NCI-H2196 (cell line): ENCODE measurements at regions not wholly inside any gene's neighbourhood (a gene's known extent, or its start where the extent isn't known, plus 50 kb on each side); places are given as distances from the start of the nearest gene placed in this dataset.

Experiments used
- DNase-seq: peaks from one replicate; lab custom pipeline; 2025; ENCODE audit not compliant: unreplicated experiment; lab: John Stamatoyannopoulos, UW

DNA sequence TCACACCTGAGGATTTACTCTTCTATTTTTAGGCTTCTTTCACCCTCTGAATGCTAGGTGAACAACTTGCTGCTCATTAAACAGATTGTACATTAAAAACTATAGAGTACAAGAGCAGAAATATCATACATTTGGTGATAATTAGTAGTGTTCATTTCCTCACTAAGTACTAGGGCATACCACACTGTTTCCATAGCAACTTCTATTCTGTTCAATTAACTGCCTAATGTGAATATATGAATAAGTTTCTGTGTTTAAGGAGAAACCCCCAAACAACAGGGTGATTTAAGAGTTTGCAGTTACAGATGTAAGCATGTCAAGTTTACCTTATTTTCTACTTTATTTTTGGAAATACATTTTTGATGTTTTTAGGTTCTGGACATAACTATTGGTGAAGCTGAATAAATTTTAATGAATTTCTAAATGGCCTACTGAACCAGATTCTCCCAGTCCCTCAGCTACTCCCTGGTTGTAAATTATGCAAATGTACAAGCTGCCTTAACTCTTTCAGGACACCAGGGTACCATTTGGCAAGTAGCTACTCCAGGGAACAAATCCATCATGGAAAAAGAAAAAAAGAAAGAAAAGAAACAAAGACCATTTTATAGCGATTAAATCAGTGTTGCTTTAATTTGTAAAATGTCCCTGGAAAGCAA is 199.8 kb upstream of the NAV3 start:
- DNase-seq: no peak

- DNase-seq: no peak
Measured at GRCh38 chr12:77630344-77630743, 200.3 kb upstream of the NAV3 start.

- DNase-seq: no peak
Measured at GRCh38 chr12:77629141-77629540, 201.6 kb upstream of the NAV3 start.

- no peak for DNase-seq
Measured at GRCh38 chr12:77625441-77625840, 205.3 kb upstream of the NAV3 start.

DNA sequence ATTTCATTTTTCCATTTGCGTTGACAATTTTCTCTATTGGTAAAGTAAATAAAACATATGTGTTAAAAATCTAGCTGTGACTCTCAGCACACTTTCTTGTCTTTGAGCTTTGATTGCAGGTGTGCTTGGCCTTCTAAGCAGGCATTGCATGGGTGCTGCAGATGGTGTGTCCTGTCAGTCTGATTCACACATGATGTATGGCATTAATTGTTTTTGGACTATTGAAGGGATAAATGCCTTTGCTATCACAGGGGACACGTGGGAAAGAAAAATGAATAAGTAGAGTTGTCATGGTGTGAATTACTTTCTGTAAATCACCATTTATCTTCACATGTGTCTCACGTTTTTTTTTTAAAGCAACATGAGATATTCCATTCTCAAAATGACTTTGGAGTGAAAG is 211.3 kb upstream of the NAV3 start:
- DNase-seq: no peak

GRCh38 chr12:77617818-77618217 is 212.9 kb upstream of the NAV3 start:
- DNase-seq: no peak

GRCh38 chr12:77615332-77615731 is 215.4 kb upstream of the NAV3 start:
- DNase-seq: no peak

- no peak for DNase-seq
Measured at GRCh38 chr12:77613411-77613810, 217.3 kb upstream of the NAV3 start.

DNA sequence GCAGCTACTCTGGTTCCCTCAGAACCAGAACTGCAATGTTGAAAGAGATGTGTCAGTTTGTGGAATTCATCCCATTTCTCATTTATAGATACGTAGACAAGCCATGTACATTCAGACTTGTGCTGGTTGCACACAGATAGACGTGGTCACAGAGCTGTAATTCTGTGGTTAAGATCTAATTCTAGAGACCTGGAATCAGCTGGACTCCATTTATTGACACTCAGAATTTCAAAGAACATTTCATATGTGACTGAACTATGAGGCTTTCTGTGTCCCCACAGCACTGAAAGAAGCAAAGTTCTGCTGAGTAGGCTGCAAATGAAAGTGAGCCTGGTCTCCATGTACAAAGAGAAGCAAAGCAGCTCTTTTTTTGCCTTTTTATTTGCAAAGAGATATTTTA is 220.2 kb upstream of the NAV3 start:
- no peak for DNase-seq

GRCh38 chr12:77609016-77609415 is 221.7 kb upstream of the NAV3 start:
- no peak for DNase-seq

GRCh38 chr12:77608271-77608824 is 222.3 kb upstream of the NAV3 start:
- no peak for DNase-seq

DNA sequence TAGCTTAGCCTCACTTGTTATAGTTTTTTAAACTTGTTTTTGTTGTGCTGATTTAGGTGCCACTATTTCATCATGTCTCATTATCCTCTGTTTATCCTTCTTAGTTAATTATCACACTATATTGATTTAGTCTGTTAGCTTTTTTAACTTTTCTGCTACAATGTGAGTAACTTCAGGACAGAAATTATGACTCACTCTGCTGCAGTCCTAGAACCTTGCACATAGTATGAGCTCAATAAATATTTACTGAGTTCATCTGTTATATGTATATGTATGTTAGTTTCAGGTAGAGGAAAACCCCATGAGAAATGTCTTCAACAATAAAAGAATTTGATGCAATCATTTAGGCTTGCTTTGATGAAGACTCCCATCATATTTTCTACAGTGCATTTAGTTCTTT is 224.3 kb upstream of the NAV3 start:
- no peak for DNase-seq

GRCh38 chr12:77603946-77604345 is 226.7 kb upstream of the NAV3 start:
- no peak for DNase-seq

- no peak for DNase-seq
Measured at GRCh38 chr12:77601069-77601468, 229.6 kb upstream of the NAV3 start.

GRCh38 chr12:77600468-77600843 is 230.2 kb upstream of the NAV3 start:
- no peak for DNase-seq

GRCh38 chr12:77599782-77600467 is 230.8 kb upstream of the NAV3 start:
- no peak for DNase-seq

GRCh38 chr12:77594366-77594765 is 236.3 kb upstream of the NAV3 start:
- no peak for DNase-seq

GRCh38 chr12:77592836-77593235 is 237.9 kb upstream of the NAV3 start:
- no peak for DNase-seq

GRCh38 chr12:77591959-77592743 is 238.5 kb upstream of the NAV3 start:
- DNase-seq: no peak

DNA sequence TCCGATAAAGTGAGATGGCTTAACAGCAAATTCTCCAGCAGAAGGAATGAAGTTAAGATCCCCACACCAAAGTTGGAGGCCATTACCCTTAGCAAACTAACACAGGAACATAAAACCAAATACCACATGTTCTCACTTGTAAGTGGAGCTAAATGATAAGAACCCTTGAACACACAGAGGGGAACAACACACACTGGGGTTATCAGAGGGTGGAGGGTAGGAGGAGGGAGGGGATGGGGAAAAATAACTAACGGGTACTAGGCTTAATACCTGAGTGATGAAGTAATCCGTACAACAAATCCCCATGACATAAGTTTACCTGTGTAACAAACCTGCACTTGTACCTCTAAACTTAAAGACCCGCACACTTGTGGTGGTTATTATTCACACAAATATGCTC is 240.4 kb upstream of the NAV3 start:
- DNase-seq: no peak

- DNase-seq: no peak
Measured at GRCh38 chr12:77584860-77585259, 245.8 kb upstream of the NAV3 start.
